Forelimb muscle (tissue), 1 donor: ENCODE measurements at regions not wholly inside any gene's neighbourhood (a gene's known extent, or its start where the extent isn't known, plus 50 kb on each side); places are given as distances from the start of the nearest gene placed in this dataset.
"Not testable (repeated sequence)": the region's sequence is repeated elsewhere in the genome, so short reads cannot be mapped to it uniquely, and the experiment has no call there.

ENCODE experiments used
- DNase-seq: peaks from one replicate; pipeline ENCODE4 v3.0.0-alpha.2; 2013; ENCODE audit warnings: low read depth

GRCh38 chr10:53076948-53077347 is 304.4 kb upstream of the MBL2 start:
- no peak for DNase-seq

- no peak for DNase-seq
These were observed 302.9 kb upstream of the MBL2 start for GRCh38 chr10:53075469-53075868.

GRCh38 chr10:53072144-53072543 is 299.6 kb upstream of the MBL2 start:
- DNase-seq, result no peak

- no peak for DNase-seq
These were observed 299.0 kb upstream of the MBL2 start for GRCh38 chr10:53071505-53072125.

GRCh38 chr10:53069013-53069412 is 296.4 kb upstream of the MBL2 start:
- DNase-seq, result no peak

- DNase-seq, result no peak
These were observed 292.0 kb upstream of the MBL2 start for GRCh38 chr10:53064614-53065013.

GRCh38 chr10:53063805-53064204 is 291.2 kb upstream of the MBL2 start:
- DNase-seq, result no peak

- no peak for DNase-seq
These were observed 280.1 kb upstream of the MBL2 start for GRCh38 chr10:53052521-53053164.

- DNase-seq, result no peak
These were observed 272.7 kb upstream of the MBL2 start for GRCh38 chr10:53045315-53045714.

GRCh38 chr10:53035823-53036222 is 263.2 kb upstream of the MBL2 start:
- not testable (repeated sequence) for DNase-seq

- DNase-seq, result no peak
These were observed 260.8 kb upstream of the MBL2 start for GRCh38 chr10:53033396-53033795.

GRCh38 chr10:53029872-53030849 is 257.6 kb upstream of the MBL2 start:
- DNase-seq, result not testable (repeated sequence)

GRCh38 chr10:53029449-53029848 is 256.9 kb upstream of the MBL2 start:
- no peak for DNase-seq

- not testable (repeated sequence) for DNase-seq
These were observed 253.2 kb upstream of the MBL2 start for GRCh38 chr10:53025765-53026164.

- no peak for DNase-seq
These were observed 252.7 kb upstream of the MBL2 start for GRCh38 chr10:53025172-53025711.

GRCh38 chr10:53023411-53023810 is 250.8 kb upstream of the MBL2 start:
- no peak for DNase-seq

GRCh38 chr10:53022611-53023088 is 250.1 kb upstream of the MBL2 start:
- DNase-seq, result no peak

- DNase-seq, result no peak
These were observed 240.7 kb upstream of the MBL2 start for GRCh38 chr10:53013201-53013810.

GRCh38 chr10:53009961-53010907 is 237.7 kb upstream of the MBL2 start:
- DNase-seq, result no peak

- DNase-seq, result no peak
These were observed 234.9 kb upstream of the MBL2 start for GRCh38 chr10:53007527-53007842.
